ENCODE measurements at regions not wholly inside any gene's neighbourhood (a gene's known extent, or its start where the extent isn't known, plus 50 kb on each side); places are given as distances from the start of the nearest gene placed in this dataset.

DNA sequence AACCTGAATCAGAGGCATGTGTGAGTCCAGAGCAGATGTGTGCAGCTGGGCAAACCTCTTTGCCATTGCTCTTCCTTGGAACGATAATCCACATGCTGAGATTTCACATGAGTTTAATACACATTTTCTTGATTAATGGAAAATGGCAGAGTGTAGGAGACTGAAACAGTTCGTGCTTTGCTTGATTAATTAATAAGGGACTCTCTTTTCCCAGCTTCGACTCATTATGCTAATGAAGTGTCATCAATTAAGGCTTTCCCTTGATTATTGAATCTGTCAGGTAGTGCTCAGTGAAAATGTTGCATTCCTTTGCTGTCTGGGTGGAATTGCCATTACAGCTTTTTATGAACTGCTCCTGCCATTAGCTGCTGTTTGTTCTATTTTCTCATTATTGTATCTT, 487.7 kb upstream of the NOVA1 start:
- no peak overlapping the region for H2AFZ ChIP-seq (ENCODE audit: control insufficient read depth, low read length)
- no peaks in the 10 kb centered on the region for H3K27me3 ChIP-seq (ENCODE audit: control insufficient read depth, extremely low read depth, insufficient read depth, low read length)
- dilution Hi-C loops (cut with MboI; ENCODE audit: extremely low pct_ligation_motif_present, low sequenced_read_pairs) = no loop called here
- no peaks in the 10 kb centered on the region for H3K9me3 ChIP-seq (ENCODE audit: control insufficient read depth, low read depth, low read length)
- DNase-seq (ENCODE audit: low read depth, low spot score) (no peak), FAIRE-seq (no peak)
- no peaks in the 10 kb centered on the region for H3K36me3 ChIP-seq (ENCODE audit: control insufficient read depth in 2 of 2, extremely low read depth in 1 of 2, insufficient read depth in 2 of 2, low read length in 2 of 2)
- no peak overlapping the region for H3K27ac ChIP-seq (ENCODE audit: control insufficient read depth, insufficient read depth, low read length)
- no peak overlapping the region for H3K4me3 ChIP-seq (ENCODE audit: control insufficient read depth in 2 of 3, extremely low read depth in 1 of 3, insufficient read depth in 2 of 3, low read depth in 1 of 3, low read length in 3 of 3)
- no peaks in the 10 kb centered on the region for H3K79me2 ChIP-seq (ENCODE audit: control insufficient read depth, insufficient read depth, low read length)
- no peak overlapping the region for H3K4me2 ChIP-seq (ENCODE audit: control insufficient read depth, extremely low read depth, insufficient read depth, low read depth, low read length)
- TF ChIP-seq, protein P1, sequence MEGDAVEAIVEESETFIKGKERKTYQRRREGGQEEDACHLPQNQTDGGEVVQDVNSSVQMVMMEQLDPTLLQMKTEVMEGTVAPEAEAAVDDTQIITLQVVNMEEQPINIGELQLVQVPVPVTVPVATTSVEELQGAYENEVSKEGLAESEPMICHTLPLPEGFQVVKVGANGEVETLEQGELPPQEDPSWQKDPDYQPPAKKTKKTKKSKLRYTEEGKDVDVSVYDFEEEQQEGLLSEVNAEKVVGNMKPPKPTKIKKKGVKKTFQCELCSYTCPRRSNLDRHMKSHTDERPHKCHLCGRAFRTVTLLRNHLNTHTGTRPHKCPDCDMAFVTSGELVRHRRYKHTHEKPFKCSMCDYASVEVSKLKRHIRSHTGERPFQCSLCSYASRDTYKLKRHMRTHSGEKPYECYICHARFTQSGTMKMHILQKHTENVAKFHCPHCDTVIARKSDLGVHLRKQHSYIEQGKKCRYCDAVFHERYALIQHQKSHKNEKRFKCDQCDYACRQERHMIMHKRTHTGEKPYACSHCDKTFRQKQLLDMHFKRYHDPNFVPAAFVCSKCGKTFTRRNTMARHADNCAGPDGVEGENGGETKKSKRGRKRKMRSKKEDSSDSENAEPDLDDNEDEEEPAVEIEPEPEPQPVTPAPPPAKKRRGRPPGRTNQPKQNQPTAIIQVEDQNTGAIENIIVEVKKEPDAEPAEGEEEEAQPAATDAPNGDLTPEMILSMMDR (optimal IDR thresholded peaks at IDR 0.05 in 1 of 3, IDR thresholded peaks at IDR 0.05 in 1 of 3, conservative IDR thresholded peaks at IDR 0.05 in 1 of 3; ENCODE audit: extremely low read depth in 1 of 3, insufficient read depth in 2 of 3, low read length in 3 of 3) = no peak
- TF ChIP-seq EZH2 (IDR thresholded peaks at IDR 0.05; ENCODE audit: low read length) = no peak
- H3K9me1 ChIP-seq (ENCODE audit: control insufficient read depth, extremely low read depth, insufficient read depth, low read length) = no peaks in the 10 kb centered on the region
- H4K20me1 ChIP-seq (ENCODE audit: control insufficient read depth, extremely low read depth, insufficient read depth, low read length) = no peaks in the 10 kb centered on the region
- H3K4me1 ChIP-seq (ENCODE audit: control insufficient read depth, extremely low read depth, insufficient read depth, low read length) = no peaks in the 10 kb centered on the region
- H3K9ac ChIP-seq (ENCODE audit: control insufficient read depth, extremely low read depth, insufficient read depth, low read length) = no peak overlapping the region

DNA sequence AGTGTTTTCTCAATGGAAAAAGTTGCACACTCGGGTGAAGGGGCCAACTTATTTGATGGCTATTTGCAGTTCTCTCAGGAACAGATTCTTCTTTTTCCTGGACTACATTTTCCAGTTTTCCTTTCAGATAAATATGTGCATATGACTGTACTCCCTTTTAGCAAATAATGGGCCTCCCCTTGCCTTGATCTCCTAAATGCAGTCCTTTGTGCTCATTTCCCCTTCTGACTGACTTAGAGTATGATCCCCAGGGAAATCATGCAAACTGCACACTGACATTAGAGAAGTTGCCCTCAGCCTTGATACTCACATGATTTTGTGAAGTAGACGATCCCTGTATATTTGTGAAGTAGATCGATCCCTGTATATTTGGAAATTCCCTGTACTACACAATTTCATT, 492.9 kb upstream of the NOVA1 start:
- dilution Hi-C loops (cut with MboI; ENCODE audit: extremely low pct_ligation_motif_present, low sequenced_read_pairs) = no loop called here
- no peaks in the 10 kb centered on the region for H3K4me1 ChIP-seq (ENCODE audit: control insufficient read depth, extremely low read depth, insufficient read depth, low read length)
- no peaks in the 10 kb centered on the region for H3K27me3 ChIP-seq (ENCODE audit: control insufficient read depth, extremely low read depth, insufficient read depth, low read length)
- DNase-seq (ENCODE audit: low read depth, low spot score) (no peak), FAIRE-seq (no peak)
- H3K4me2 ChIP-seq (ENCODE audit: control insufficient read depth, extremely low read depth, insufficient read depth, low read depth, low read length) = no peak overlapping the region
- no peak overlapping the region for H2AFZ ChIP-seq (ENCODE audit: control insufficient read depth, low read length)
- H3K27ac ChIP-seq (ENCODE audit: control insufficient read depth, insufficient read depth, low read length) = no peak overlapping the region
- H3K9ac ChIP-seq (ENCODE audit: control insufficient read depth, extremely low read depth, insufficient read depth, low read length) = no peak overlapping the region
- TF ChIP-seq EZH2 (IDR thresholded peaks at IDR 0.05; ENCODE audit: low read length) = no peak
- TF ChIP-seq, protein P1 (optimal IDR thresholded peaks at IDR 0.05 in 1 of 3, IDR thresholded peaks at IDR 0.05 in 1 of 3, conservative IDR thresholded peaks at IDR 0.05 in 1 of 3; ENCODE audit: extremely low read depth in 1 of 3, insufficient read depth in 2 of 3, low read length in 3 of 3) = no peak
- no peaks in the 10 kb centered on the region for H3K79me2 ChIP-seq (ENCODE audit: control insufficient read depth, insufficient read depth, low read length)
- no peaks in the 10 kb centered on the region for H3K9me1 ChIP-seq (ENCODE audit: control insufficient read depth, extremely low read depth, insufficient read depth, low read length)
- H3K4me3 ChIP-seq (ENCODE audit: control insufficient read depth in 2 of 3, extremely low read depth in 1 of 3, insufficient read depth in 2 of 3, low read depth in 1 of 3, low read length in 3 of 3) = no peak overlapping the region
- H4K20me1 ChIP-seq (ENCODE audit: control insufficient read depth, extremely low read depth, insufficient read depth, low read length) = no peaks in the 10 kb centered on the region
- H3K9me3 ChIP-seq (ENCODE audit: control insufficient read depth, low read depth, low read length) = no peaks in the 10 kb centered on the region
- H3K36me3 ChIP-seq (ENCODE audit: control insufficient read depth in 2 of 2, extremely low read depth in 1 of 2, insufficient read depth in 2 of 2, low read length in 2 of 2) = no peaks in the 10 kb centered on the region

Measured in keratinocyte (primary cell).